CD14-positive monocyte (primary cell): ENCODE measurements at regions not wholly inside any gene's neighbourhood (a gene's known extent, or its start where the extent isn't known, plus 50 kb on each side); places are given as distances from the start of the nearest gene placed in this dataset.

ENCODE experiments used
- DNase-seq, 3 donors: peaks; one replicate each; pipeline ENCODE4 v3.0.0-alpha.2; 2011 to 2022
- H2AFZ ChIP-seq: 2 replicates; pipeline ENCODE4 v1.6.0; 2012; ENCODE audit warnings: mild to moderate bottlenecking, low read depth, low read length, inconsistent platforms; ENCODE audit not compliant: insufficient read depth, poor library complexity, severe bottlenecking
- H3K27ac ChIP-seq, 2 donors: 1 replicate in 1 of 2; 2 replicates in 1 of 2; pipeline ENCODE4 v1.5.1; 2012 to 2013; ENCODE audit warnings: low read length in 2 of 2, control low read depth in 1 of 2, inconsistent platforms in 1 of 2, low read depth in 1 of 2, mild to moderate bottlenecking in 1 of 2
- H3K27me3 ChIP-seq, 2 donors: one replicate each; pipeline versions ENCODE4 v1.6.0 to v1.6.1; 2011 to 2013; ENCODE audit warnings: low read length in 2 of 2; ENCODE audit not compliant: control insufficient read depth in 2 of 2, insufficient read depth in 2 of 2
- H3K36me3 ChIP-seq, 2 donors: replicated peaks in 1 of 2; 1 replicate in 1 of 2; 2 replicates in 1 of 2; pipeline versions ENCODE4 v1.5.1 to v1.6.1; 2012 to 2013; ENCODE audit warnings: low read length in 2 of 2, control low read depth in 1 of 2, inconsistent platforms in 1 of 2, mild to moderate bottlenecking in 1 of 2; ENCODE audit not compliant: insufficient read depth in 2 of 2, control insufficient read depth in 1 of 2
- H3K4me1 ChIP-seq, 2 donors: 1 replicate in 1 of 2; 2 replicates in 1 of 2; pipeline versions ENCODE4 v1.5.1 to v1.6.1; 2012 to 2013; ENCODE audit warnings: low read length in 2 of 2, control low read depth in 1 of 2, inconsistent platforms in 1 of 2, mild to moderate bottlenecking in 1 of 2, moderate library complexity in 1 of 2; ENCODE audit not compliant: insufficient read depth in 2 of 2, control insufficient read depth in 1 of 2
- H3K4me2 ChIP-seq: replicated peaks from 2 replicates; pipeline ENCODE3; 2012; ENCODE audit warnings: low read length, moderate library complexity, mild to moderate bottlenecking; ENCODE audit not compliant: poor library complexity, severe bottlenecking; ENCODE audit errors: extremely low read depth
- H3K4me3 ChIP-seq, 3 experiments: fragments of 200-600 bp in 1 of 3; sonication (generic) in 1 of 3; replicated peaks in 1 of 3; 1 replicate in 2 of 3; 2 replicates in 1 of 3; pipeline ENCODE4 v1.5.1; 2011 to 2013; ENCODE audit warnings: low read length in 3 of 3, mild to moderate bottlenecking in 3 of 3, control low read depth in 2 of 3, low read depth in 2 of 3, inconsistent platforms in 1 of 3, moderate library complexity in 1 of 3
- H3K79me2 ChIP-seq: 2 replicates; pipeline ENCODE4 v1.6.0; 2012; ENCODE audit warnings: mild to moderate bottlenecking, control low read depth, inconsistent platforms, low read length, moderate library complexity; ENCODE audit not compliant: insufficient read depth
- H3K9ac ChIP-seq: 2 replicates; pipeline ENCODE4 v1.6.0; 2017; ENCODE audit warnings: low read length, mild to moderate bottlenecking; ENCODE audit not compliant: insufficient read depth, poor library complexity, severe bottlenecking
- H3K9me3 ChIP-seq, 2 donors: replicated peaks in 1 of 2; 1 replicate in 1 of 2; 2 replicates in 1 of 2; pipeline versions ENCODE4 v1.5.1 to v1.6.1; 2012 to 2013; ENCODE audit warnings: low read length in 2 of 2, control low read depth in 1 of 2; ENCODE audit not compliant: control insufficient read depth in 1 of 2, insufficient read depth in 1 of 2
- H4K20me1 ChIP-seq: 2 replicates; pipeline ENCODE4 v1.6.0; 2012; ENCODE audit warnings: mild to moderate bottlenecking, low read length, control low read depth, moderate library complexity; ENCODE audit not compliant: insufficient read depth
- H3K27ac Mint-ChIP-seq, 7 donors: one replicate each; pipeline ENCODE4 v1.8.0; 2020; ENCODE audit warnings: mild to moderate bottlenecking in 7 of 7, mixed read lengths in 7 of 7, moderate library complexity in 6 of 7, inconsistent platforms in 2 of 7
- H3K27me3 Mint-ChIP-seq, 3 donors: one replicate each; pipeline ENCODE4 v1.8.0; 2021 to 2022; ENCODE audit warnings: low read depth in 3 of 3, mild to moderate bottlenecking in 3 of 3, mixed read lengths in 3 of 3, moderate library complexity in 3 of 3, inconsistent platforms in 1 of 3
- H3K36me3 Mint-ChIP-seq, 2 donors: one replicate each; pipeline ENCODE4 v1.8.0; 2020; ENCODE audit warnings: mixed read lengths in 2 of 2, inconsistent platforms in 1 of 2, mild to moderate bottlenecking in 1 of 2
- H3K4me1 Mint-ChIP-seq: one replicate; pipeline ENCODE4 v1.8.0; 2020; ENCODE audit warnings: mild to moderate bottlenecking, mixed read lengths
- H3K4me3 Mint-ChIP-seq, 2 donors: one replicate each; pipeline ENCODE4 v1.8.0; 2020; ENCODE audit warnings: mild to moderate bottlenecking in 2 of 2, mixed read lengths in 2 of 2, moderate library complexity in 1 of 2
- H3K9me3 Mint-ChIP-seq, 7 donors: one replicate each; pipeline ENCODE4 v1.8.0; 2020 to 2022; ENCODE audit warnings: mixed read lengths in 7 of 7, mild to moderate bottlenecking in 6 of 7, moderate library complexity in 6 of 7, inconsistent platforms in 2 of 7
- CTCF ChIP-seq: fragments of 200-600 bp; IDR thresholded peaks from one replicate; pipeline ENCODE4 v1.8.0; 2022; ENCODE audit warnings: antibody characterized with exemption, mild to moderate bottlenecking
- WGBS: methylation state at CpG from one replicate; pipeline ENCODE4 v1.1.5; 2013; ENCODE audit warnings: missing lambda C conversion rate; ENCODE audit not compliant: insufficient coverage; 5-methylcytosine and 5-hydroxymethylcytosine counted together
- intact Hi-C, 2 donors: fragments of 100-400 bp; cut with micrococcal nuclease; formaldehyde crosslinking; loops; one replicate each; pipeline versions ENCODE4 v1.15.0 to v1.15.1; 2023

DNA sequence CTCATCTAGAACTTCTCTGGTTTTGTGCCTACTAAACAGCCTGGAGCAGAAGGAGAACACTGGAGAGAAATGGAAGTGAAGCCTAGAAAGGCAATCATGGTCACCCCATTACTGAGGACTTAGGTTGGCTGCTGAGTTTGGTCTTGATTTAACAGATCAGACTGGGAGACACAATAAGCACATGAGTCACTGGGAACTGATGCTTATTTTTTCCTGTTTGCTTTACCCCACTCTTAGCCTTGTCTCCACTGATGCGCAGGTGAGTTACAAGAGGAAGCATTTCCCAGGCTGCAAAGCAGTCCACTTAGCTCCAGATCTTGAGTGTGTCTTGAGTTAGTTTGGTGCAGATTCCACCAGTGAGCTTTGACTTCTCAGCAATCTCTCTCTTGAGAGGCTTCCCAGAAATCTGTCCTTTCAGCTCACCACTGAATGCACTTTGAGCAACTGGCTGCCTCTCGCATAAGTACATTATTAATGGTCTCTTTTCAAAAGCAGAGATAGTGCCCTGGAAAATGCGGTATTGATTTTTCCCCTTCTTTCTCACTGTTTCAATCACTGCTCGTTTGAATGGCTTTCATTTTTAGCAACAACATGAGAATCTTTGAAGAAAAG is 390.2 kb upstream of the SETBP1 start:
- no peaks in the 10 kb centered on the region for H3K36me3 ChIP-seq
- TF ChIP-seq CTCF: no peak
- no peaks in the 10 kb centered on the region for H3K79me2 ChIP-seq
- H3K4me2 ChIP-seq: no peak overlapping the region
- Mint-ChIP-seq H3K36me3 (no peaks in the 10 kb centered on the region), H3K4me1 (no peaks in the 10 kb centered on the region), H3K4me3 (no peak overlapping the region), H3K27ac (no peak overlapping the region), H3K9me3 (peaks cover 0 to 3% (median 0%) of the 10 kb centered on the region in 7 donors), H3K27me3 (peaks cover 0 to 2% (median 0%) of the 10 kb centered on the region in 3 donors)
- intact Hi-C loops: loop anchor here in 1 of 2 donors (5.0 kb wide), 1 partner anchor 992 kb away; no protein-coding TSS in a partner anchor
- 100% methylated on average over 1 of the region's 4 CpGs for WGBS
- no peaks in the 10 kb centered on the region for H3K27me3 ChIP-seq
- H3K9ac ChIP-seq: no peak overlapping the region
- H4K20me1 ChIP-seq: no peaks in the 10 kb centered on the region
- DNase-seq: no peak
- H2AFZ ChIP-seq: no peak overlapping the region
- H3K4me3 ChIP-seq: no peak overlapping the region
- no peaks in the 10 kb centered on the region for H3K4me1 ChIP-seq
- no peaks in the 10 kb centered on the region for H3K9me3 ChIP-seq
- no peak overlapping the region for H3K27ac ChIP-seq

DNA sequence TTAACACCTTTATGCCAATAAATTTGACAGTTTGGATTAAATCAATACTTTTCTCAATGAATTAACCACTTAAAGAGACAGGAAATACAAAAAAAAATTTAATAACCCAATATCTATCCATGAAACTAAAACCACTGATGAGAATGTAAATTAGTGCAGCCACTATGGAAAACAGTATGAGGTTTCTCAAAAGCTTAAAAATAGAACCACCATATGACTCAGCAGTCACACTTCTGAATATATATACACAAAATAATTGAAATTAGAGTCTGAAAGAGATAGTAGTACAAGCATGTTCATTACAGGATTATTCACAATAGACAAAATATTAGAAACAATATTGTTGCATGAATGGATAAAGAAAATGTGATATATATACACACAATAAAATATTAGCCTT is 382.1 kb upstream of the SETBP1 start:
- no peak overlapping the region for H3K27ac Mint-ChIP-seq

More for the DNA sequence above, 382.1 kb upstream of the SETBP1 start:
- Histone ChIP-seq H4K20me1 (no peaks in the 10 kb centered on the region), H3K79me2 (no peaks in the 10 kb centered on the region), H3K4me3 (no peak overlapping the region), H3K27ac (no peak overlapping the region), H3K9ac (no peak overlapping the region), H3K9me3 (peaks cover 0 to 3% of the 10 kb centered on the region in 2 donors), H3K36me3 (no peaks in the 10 kb centered on the region), H3K27me3 (no peaks in the 10 kb centered on the region), H2AFZ (no peak overlapping the region), H3K4me2 (no peak overlapping the region), H3K4me1 (no peaks in the 10 kb centered on the region)
- DNase-seq: no peak
- H3K36me3 Mint-ChIP-seq: no peaks in the 10 kb centered on the region
- intact Hi-C loops: no loop called here
- no peaks in the 10 kb centered on the region for H3K4me1 Mint-ChIP-seq
- peaks cover 0 to 16% (median 8%) of the 10 kb centered on the region in 7 donors for H3K9me3 Mint-ChIP-seq
- peaks cover 0 to 2% (median 1%) of the 10 kb centered on the region in 3 donors for H3K27me3 Mint-ChIP-seq
- H3K4me3 Mint-ChIP-seq: no peak overlapping the region
- TF ChIP-seq CTCF: no peak
